Thyroid gland (tissue), 4 donors: ENCODE measurements at regions not wholly inside any gene's neighbourhood (a gene's known extent, or its start where the extent isn't known, plus 50 kb on each side); places are given as distances from the start of the nearest gene placed in this dataset.

Experiments
- DNase-seq, 2 donors: peaks; one replicate each; pipeline ENCODE4 v3.0.0-alpha.2; 2019
- H3K27ac ChIP-seq, 3 donors: fragments of 200-600 bp; sonication (generic); 1 replicate in 2 of 3; 2 replicates in 1 of 3; pipeline ENCODE4 v1.5.1; 2016 to 2019; ENCODE audit warnings: mild to moderate bottlenecking in 1 of 3, moderate library complexity in 1 of 3
- H3K27me3 ChIP-seq: fragments of 200-600 bp; sonication (generic); one replicate; pipeline ENCODE4 v1.5.1; 2019
- H3K36me3 ChIP-seq, 2 donors: fragments of 200-600 bp; sonication (generic); one replicate each; pipeline ENCODE4 v1.5.1; 2016 to 2019
- H3K4me1 ChIP-seq, 2 donors: fragments of 200-600 bp; sonication (generic); one replicate each; pipeline ENCODE4 v1.5.1; 2017 to 2019
- H3K4me3 ChIP-seq, 3 donors: fragments of 200-600 bp; sonication (generic); replicated peaks in 1 of 3; 1 replicate in 2 of 3; 2 replicates in 1 of 3; pipeline ENCODE4 v1.5.1; 2016; ENCODE audit warnings: mild to moderate bottlenecking in 1 of 3
- H3K9me3 ChIP-seq: fragments of 200-600 bp; sonication (generic); one replicate; pipeline ENCODE4 v1.5.1; 2017
- POLR2A ChIP-seq, 2 donors: fragments of 450-650 bp; IDR thresholded peaks; one replicate each; pipeline ENCODE4 v1.6.1; 2017; ENCODE audit warnings: antibody characterized with exemption in 2 of 2, mild to moderate bottlenecking in 2 of 2, moderate library complexity in 1 of 2
- WGBS, 2 donors: methylation state at CpG; one replicate each; pipeline ENCODE4 v1.1.5; 2017; 5-methylcytosine and 5-hydroxymethylcytosine counted together
- intact Hi-C: fragments of 100-400 bp; cut with DNase I; formaldehyde crosslinking; loops from one replicate; pipeline ENCODE4 v1.15.1; 2023
- TF ChIP-seq, protein P1 (sequence below), 6 experiments: fragments of 200-600 bp in 3 of 6; fragments of 450-650 bp in 3 of 6; sonication (generic) in 3 of 6; IDR thresholded peaks; one replicate each; pipeline ENCODE4 v1.5.1; 2016 to 2019; ENCODE audit warnings: antibody characterized with exemption in 6 of 6, mild to moderate bottlenecking in 2 of 6, inconsistent platforms in 1 of 6, moderate library complexity in 1 of 6

DNA sequence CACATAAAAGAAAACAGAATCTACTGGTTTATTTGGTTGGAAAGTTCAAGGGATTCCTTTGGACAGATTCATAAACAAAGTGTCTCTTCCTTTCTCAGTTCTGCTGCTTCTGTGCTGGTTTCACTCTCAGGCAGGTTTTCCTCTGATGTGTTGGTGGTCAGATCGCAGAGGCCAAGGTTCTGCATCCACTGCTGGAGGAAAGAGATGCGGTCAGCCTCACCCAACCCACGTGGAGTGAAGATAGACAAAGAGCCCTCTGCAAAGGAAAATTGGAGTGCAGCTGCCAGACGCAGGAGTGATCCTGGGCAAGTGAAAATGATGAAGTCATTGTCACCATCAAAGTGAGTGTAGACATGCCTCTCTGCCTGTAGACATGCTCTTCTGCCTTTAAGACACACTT is 352.0 kb downstream of the TSHZ3 start:
- intact Hi-C loops, result no loop called here
- Histone ChIP-seq H3K4me1 (no peaks in the 10 kb centered on the region), H3K36me3 (no peaks in the 10 kb centered on the region), H3K27ac (no peak overlapping the region), H3K4me3 (no peak overlapping the region), H3K27me3 (no peaks in the 10 kb centered on the region), H3K9me3 (no peaks in the 10 kb centered on the region)
- no peak for DNase-seq
- 77 to 86% methylated on average over 4 of the region's 4 CpGs for WGBS, 2 donors
- TF ChIP-seq, protein P1, sequence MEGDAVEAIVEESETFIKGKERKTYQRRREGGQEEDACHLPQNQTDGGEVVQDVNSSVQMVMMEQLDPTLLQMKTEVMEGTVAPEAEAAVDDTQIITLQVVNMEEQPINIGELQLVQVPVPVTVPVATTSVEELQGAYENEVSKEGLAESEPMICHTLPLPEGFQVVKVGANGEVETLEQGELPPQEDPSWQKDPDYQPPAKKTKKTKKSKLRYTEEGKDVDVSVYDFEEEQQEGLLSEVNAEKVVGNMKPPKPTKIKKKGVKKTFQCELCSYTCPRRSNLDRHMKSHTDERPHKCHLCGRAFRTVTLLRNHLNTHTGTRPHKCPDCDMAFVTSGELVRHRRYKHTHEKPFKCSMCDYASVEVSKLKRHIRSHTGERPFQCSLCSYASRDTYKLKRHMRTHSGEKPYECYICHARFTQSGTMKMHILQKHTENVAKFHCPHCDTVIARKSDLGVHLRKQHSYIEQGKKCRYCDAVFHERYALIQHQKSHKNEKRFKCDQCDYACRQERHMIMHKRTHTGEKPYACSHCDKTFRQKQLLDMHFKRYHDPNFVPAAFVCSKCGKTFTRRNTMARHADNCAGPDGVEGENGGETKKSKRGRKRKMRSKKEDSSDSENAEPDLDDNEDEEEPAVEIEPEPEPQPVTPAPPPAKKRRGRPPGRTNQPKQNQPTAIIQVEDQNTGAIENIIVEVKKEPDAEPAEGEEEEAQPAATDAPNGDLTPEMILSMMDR (IDR thresholded peaks at IDR 0.05), result no peak
- no peak for TF ChIP-seq POLR2A (IDR thresholded peaks at IDR 0.05)

GRCh38 chr19:30978639-30979038 is 370.6 kb downstream of the TSHZ3 start:
- Histone ChIP-seq H3K36me3 (no peaks in the 10 kb centered on the region), H3K27ac (no peak overlapping the region), H3K4me3 (no peak overlapping the region), H3K9me3 (no peaks in the 10 kb centered on the region), H3K27me3 (no peaks in the 10 kb centered on the region), H3K4me1 (no peaks in the 10 kb centered on the region)
- no peak for TF ChIP-seq POLR2A (IDR thresholded peaks at IDR 0.05)
- TF ChIP-seq, protein P1 (IDR thresholded peaks at IDR 0.05), result no peak
- 57 to 64% methylated on average over 4 of the region's 4 CpGs for WGBS, 2 donors
- DNase-seq, result no peak
- intact Hi-C loops, result no loop called here

- TF ChIP-seq, protein P1 (IDR thresholded peaks at IDR 0.05), result no peak
- TF ChIP-seq POLR2A (IDR thresholded peaks at IDR 0.05), result no peak
- no peaks in the 10 kb centered on the region for H3K9me3 ChIP-seq
- H3K36me3 ChIP-seq, result no peaks in the 10 kb centered on the region
- no peak for DNase-seq
- no peaks in the 10 kb centered on the region for H3K27me3 ChIP-seq
- H3K4me1 ChIP-seq, result no peaks in the 10 kb centered on the region
- 87 to 88% methylated on average over 2 of the region's 2 CpGs for WGBS, 2 donors
- intact Hi-C loops, result no loop called here
- H3K4me3 ChIP-seq, result no peak overlapping the region
- H3K27ac ChIP-seq, result no peak overlapping the region
Measured at GRCh38 chr19:30969591-30969990, 379.6 kb downstream of the TSHZ3 start.

- 83 to 92% methylated on average over 5 of the region's 5 CpGs for WGBS, 2 donors
- no peak overlapping the region for H3K27ac ChIP-seq
Measured at GRCh38 chr19:30968841-30969399, 380.3 kb downstream of the TSHZ3 start.

DNA sequence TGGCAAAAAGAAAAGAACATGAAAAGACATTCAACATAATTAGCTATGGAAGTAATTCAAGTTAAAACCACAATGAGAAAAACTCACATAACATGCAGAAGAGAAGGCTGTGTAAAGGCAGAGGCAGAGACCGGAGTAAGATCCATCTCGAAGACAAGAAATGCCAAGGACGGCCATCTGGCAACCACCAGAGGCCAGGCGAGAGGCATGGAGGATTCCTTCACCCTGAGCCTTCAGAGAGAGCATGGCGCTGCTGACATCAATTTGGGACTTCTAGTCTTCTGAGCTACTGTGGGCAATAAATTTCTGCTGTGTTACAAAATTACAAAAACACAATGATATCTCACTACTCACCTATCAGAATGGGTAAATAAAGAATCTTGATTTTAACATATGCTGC is 381.0 kb downstream of the TSHZ3 start:
- no peaks in the 10 kb centered on the region for H3K36me3 ChIP-seq
- no peak overlapping the region for H3K27ac ChIP-seq
- no peaks in the 10 kb centered on the region for H3K4me1 ChIP-seq
- no peak overlapping the region for H3K4me3 ChIP-seq
- no peak for DNase-seq
- WGBS, 2 donors, result 90% methylated on average over 5 of the region's 5 CpGs
- TF ChIP-seq, protein P1 (IDR thresholded peaks at IDR 0.05), result no peak
- TF ChIP-seq POLR2A (IDR thresholded peaks at IDR 0.05), result no peak
- intact Hi-C loops, result no loop called here
- H3K27me3 ChIP-seq, result no peaks in the 10 kb centered on the region
- H3K9me3 ChIP-seq, result no peaks in the 10 kb centered on the region

More at GRCh38 chr19:30968841-30969399, 380.3 kb downstream of the TSHZ3 start:
- DNase-seq, result no peak
- H3K36me3 ChIP-seq, result no peaks in the 10 kb centered on the region
- H3K4me1 ChIP-seq, result no peaks in the 10 kb centered on the region
- H3K9me3 ChIP-seq, result no peaks in the 10 kb centered on the region
- no peaks in the 10 kb centered on the region for H3K27me3 ChIP-seq
- H3K4me3 ChIP-seq, result no peak overlapping the region
- no peak for TF ChIP-seq POLR2A (IDR thresholded peaks at IDR 0.05)
- TF ChIP-seq, protein P1 (IDR thresholded peaks at IDR 0.05), result no peak
- intact Hi-C loops, result no loop called here
